NCI-H345 treated with DMSO at 0.1 percent for 48 hours (cell line): ENCODE measurements at regions not wholly inside any gene's neighbourhood (a gene's known extent, or its start where the extent isn't known, plus 50 kb on each side); places are given as distances from the start of the nearest gene placed in this dataset.

Experiments used
- DNase-seq: peaks from one replicate; lab custom pipeline; 2025; ENCODE audit not compliant: unreplicated experiment; lab: John Stamatoyannopoulos, UW

DNA sequence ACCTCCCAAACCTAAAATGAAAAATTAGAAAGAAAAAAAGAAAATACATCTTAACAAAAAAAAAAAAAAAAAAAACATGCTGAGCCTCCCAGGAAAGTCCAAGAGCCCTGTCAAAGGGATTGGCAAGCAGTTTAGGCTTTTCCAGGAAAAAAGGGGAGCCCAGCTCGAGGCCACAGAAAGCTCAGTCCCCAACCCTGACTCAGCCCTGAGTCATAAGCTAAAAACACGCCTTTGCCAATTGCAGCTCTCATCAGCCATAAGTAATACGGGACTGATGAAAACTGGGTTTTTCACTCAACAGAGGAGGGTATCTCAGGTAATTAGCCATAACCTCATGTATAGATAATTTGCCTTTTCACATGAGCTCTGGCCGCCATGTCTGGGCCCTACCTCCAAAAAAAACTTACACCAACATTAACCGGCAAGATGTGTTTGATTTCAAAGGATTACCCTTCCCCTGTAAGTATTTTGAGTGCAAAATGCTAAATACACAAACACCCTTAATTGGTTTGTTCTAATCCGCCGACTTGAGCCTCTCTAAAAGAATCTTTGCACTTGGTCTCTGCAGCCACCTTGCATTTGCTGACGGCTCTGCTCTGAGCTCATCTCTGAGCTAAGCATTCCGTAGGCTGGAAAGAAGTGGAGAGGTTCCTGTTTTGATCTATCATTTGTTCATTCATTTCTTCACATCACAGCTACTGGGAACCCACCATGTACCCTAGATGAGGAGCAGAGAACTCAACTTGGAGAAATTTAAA, 319.2 kb downstream of the BCL11B start:
- DNase-seq = no peak

DNA sequence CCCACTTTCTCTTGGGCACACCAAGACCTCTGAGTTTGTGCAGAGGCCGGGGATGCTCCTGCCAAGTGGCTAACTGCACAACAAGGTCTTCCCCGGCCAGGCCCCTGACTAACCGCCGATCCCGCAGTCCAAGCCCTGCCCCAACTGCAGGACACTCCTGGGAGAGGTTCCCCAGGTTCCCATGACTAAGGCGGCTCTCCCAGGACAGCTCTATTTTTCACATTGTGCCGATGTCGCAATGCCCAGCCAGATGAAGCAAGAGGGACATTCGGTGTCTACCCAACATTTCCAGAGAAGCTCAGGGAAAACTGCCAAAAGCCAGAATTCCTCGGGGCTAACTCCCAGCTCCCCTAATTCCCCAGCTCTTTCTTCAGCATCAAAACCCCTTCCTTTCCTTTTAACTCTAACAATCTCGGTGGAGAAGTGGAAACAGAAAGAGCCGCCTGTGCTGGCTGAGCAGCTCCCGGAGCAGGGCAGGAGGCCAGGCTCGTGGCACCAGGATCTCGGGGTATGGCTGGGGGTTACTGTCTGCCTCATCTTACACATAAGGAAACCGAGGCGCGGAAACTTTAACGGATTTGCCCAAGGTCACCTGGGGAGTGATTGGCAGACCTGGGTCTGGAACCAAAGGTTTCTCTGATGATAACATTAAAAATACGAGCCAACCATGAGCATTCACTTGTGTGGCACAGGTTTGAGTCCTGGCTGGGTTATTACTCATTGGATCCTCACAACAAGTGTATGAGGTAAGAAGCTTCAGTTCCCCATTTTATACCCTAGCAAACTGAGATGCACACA, 318.2 kb downstream of the BCL11B start:
- no peak for DNase-seq

DNA sequence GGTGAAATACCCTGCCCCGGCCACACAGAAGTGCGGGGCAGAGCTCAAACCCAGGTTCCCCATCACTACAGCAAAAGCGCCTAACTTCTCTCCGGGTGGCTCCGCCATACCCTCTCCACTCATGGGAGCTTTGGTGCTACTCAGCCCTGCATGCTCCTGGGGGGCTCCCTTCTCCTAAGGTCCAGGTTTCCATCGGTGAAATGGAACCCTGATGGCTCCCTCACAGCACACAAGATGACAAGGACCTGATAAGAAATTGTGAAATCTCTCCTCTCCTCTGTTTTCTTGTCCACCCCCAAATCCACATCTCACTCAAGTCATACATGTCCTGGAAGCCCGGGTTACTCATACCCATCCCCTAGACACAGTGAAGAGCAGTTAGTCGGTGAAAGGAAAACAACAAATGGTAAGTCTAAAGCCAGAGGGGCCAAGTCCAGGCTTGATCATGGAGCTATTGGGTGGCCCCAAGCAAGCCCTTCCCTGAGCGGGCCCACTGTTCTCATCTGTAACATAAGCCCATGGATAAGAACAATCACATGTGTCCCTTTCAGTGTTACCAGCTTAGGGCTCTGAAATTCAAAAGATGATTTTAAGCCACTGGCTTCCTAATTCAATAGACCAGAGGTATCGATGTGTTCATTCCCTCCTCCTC, 317.5 kb downstream of the BCL11B start:
- no peak for DNase-seq

DNA sequence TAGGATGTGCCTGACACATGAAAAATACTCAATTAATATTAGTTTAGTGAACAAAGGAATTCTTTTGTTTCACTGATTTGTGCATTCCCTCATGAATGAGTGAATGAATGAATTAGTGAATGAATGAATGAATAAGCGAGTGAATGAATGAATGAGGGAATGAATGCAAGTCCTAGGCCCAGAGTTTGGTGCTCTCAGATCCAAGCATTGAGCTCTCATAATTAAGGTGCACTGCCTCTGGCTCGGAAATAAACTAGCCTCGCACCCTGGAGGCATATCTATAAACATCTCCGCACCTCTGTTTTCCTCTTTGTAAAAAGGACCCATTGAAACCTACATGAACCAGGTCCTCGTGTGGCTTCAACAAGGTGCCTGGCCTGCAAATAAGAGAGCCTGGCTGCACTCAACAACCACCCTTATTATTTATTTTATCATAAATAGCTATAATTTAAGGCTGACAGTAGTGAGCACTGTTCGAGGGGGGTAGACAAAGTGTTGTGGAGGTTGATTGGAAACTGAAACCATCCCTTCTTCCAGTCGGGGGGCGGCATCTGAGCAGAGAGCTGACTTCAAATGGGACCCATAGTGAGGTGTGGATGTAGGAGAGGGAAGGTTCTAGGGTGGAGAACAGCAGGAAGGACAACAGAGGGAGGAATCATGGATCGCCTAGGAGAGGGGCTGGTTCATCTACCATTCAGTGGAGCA, 316.8 kb downstream of the BCL11B start:
- no peak for DNase-seq

DNA sequence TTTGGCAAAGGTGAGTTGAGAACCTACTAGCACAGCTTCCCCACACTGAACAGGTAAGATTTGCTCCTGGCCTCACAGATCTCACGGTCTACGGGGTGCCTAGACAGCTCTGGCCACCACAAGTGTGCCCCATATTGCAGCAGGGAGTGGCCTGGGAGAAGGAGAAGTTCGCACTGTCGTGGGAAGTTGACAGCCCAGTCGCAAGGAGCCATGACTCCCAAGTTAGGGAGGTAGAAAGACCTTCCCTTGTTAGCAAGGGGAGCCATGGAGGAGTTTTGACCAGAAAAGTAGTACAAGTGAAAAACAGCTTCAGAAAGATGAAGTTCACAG, 316.3 kb downstream of the BCL11B start:
- no peak for DNase-seq

DNA sequence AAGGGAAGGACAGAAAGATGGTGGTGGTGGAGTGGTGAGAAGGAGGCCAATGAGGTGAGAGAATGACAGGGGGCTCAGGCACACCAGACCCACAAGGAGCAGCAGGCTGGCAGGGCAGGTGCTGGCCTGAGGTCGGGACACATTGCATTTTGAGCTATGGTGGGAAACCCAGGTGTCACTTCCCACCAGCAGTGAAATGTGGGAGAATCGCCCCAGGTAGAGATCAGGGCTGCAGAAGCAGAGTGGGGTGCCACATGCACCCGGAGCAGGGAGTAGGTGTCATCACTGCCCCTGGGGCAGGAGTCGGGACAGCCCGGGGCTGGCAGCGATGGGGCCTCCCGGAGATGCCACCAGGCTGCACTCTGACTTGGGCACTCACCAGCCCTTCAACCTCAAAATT, 315.8 kb downstream of the BCL11B start:
- no peak for DNase-seq

DNA sequence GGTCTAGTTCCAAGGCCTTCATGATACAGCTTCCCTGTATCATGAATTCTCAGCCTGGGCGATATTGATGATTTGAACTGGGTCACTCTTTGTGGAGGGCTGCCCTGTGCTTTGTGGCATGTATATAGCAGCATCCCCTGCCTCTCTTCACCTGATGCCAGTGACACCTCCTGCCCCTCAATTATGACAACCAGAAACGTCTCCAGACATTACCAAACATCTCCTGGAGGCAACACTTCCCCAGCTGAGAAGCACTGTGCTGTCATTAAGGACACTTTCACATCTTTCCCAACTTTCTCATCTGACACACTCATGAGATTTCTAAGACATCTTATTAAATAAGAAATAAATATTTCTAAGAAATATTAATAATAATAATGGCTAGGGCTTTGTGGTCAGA, 315.3 kb downstream of the BCL11B start:
- DNase-seq = no peak

DNA sequence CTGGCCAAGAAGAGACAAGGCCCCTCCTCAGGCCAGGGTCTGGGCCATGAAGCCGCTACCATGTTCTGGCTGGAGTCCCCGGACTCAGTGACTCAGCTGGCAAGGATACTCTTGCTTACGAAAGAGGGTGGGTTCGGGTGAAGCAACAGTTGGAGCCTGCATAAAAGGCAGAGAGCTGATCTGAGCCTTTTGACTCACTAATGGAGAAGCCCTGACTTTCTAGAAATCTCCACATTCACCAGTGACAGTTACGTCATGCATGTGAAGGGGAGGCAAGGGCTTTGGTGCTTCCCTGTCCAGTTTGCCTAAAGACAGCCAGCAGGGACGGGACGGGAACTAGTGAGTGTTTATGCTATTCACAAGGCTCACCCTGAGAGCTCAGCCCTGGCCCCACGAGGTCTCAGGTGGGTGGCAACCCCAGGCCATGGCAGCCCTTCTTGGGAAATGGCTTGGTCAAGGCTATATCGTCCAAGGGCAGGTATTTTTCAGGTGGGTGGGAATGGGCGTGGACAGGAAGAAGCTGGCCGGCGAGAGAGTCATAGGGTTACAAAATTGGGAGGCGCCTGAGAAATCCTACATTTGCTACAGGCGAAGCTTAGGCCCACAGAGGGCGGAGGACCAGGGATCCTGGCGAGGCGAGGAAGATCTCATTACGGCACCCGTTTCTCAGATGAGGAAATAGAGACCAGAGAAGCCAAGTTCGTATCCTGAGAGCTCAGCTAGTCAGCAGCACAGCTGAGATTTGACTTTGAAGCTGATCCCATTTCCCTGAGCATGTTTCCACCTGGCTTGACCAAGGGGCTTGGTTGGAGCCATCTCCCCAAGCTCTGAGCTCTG, 314.6 kb downstream of the BCL11B start:
- DNase-seq = no peak

DNA sequence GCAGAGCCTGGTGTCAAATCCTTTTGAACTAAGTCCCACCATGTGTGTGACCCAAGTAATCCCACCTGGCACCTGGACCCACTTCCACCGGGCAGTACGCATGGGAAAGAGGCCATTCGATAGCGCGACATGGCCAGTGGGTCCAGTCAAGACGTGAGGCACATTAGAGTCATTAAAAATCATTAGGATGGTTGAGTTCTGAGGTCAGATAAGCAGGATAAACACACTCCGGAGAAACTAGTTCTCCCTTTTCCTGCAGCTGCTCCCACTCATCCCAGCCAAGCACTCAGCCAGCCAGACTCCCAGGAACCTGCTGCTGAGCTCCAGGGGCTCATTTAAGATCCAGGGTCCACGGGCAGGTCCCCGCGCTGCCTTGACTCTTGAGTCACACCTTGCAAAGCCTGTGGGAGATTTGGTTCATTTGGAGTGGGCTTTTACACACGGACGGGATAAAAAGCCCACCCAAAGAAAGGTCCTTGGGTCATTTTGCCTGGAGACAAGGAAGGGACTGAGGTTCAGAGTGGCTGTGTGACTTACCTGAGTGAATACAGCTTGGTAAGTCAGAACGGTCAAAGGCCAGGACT, 313.9 kb downstream of the BCL11B start:
- no peak for DNase-seq

DNA sequence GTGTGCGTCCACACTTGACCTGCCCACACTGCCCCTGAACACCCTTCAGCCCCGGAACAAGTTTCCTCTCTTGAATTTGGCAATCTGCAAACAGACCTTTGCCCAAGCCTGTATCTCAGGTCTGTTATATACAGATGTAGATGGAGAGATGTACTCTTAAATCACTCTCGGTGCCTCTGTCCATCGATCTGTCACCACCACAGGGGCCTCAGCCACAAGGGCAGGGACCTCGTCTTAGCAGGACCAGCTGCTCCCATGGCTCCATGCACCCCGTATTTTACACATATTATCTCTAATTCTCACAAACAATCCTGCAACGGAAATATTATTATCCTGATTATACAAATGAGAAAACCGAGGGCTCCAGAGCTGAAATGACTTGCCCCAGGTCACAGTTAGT, 313.4 kb downstream of the BCL11B start:
- no peak for DNase-seq

DNA sequence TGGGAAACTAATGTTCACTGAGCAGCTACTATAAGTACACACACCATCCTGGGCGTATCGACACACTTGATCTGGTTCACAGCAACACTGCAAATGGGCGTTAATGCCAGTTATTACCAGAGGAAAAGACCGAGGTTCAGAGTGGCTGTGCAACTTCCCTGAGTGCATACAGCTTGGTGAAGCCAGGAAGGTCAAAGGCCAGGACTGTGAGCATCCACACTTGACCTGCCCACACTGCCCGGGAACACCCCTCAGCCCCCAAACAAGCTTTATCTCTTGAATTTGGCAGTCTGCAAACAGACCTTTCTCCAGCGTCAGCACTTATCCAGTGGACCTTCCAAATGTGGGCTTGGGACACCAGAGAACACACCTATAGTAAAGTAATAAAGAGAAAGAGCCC, 312.6 kb downstream of the BCL11B start:
- no peak for DNase-seq

DNA sequence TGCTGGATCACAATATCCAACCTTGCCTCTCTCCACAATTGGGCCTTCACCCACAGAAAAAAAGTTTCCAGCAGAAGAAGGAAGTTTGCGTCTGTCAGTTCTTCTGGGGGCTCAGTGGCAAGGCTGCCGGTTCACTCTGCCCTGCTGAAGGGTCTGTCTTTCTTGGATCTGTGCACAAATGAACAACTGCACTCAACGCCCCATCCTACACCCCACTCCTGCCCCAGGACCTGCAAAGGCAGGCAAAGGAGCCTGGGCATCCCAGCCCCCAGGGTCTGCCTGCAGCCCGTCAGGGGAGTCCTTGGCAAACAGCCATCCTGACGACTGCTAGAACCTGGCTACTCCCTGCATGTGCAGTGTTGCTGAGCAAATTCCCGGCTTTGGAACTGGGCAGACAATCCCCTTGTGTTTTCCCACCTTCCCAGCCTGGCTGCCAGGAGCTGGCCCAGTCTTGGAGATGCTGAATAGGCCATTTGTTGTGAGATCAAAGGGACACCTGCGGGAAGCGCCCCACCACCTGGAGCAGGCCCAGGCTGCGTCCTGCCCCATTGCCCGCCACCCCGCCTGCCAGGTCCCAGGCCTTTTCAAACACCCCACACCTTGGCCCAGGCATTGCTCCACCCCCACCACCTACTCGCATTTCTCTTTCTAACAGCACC, 311.9 kb downstream of the BCL11B start:
- DNase-seq = no peak

DNA sequence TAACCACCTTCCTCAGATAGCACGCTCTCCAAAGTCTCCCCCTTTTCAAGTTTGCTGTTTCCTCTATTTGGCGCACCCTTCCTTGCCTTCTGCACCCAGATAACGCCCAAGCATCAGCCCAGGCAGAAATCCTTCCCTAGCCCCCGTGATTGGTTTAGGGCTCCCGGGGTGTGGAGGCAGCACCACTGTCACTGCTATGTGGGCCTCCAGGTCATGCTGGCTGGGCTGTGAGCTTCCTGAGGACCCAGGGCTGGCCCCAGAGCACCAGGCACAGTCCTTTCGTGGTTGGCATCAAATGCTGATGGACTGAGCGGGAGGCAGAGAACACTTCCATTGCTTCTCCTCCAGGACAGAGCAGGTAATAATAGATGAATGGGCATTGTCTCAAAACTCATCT, 311.4 kb downstream of the BCL11B start:
- no peak for DNase-seq

DNA sequence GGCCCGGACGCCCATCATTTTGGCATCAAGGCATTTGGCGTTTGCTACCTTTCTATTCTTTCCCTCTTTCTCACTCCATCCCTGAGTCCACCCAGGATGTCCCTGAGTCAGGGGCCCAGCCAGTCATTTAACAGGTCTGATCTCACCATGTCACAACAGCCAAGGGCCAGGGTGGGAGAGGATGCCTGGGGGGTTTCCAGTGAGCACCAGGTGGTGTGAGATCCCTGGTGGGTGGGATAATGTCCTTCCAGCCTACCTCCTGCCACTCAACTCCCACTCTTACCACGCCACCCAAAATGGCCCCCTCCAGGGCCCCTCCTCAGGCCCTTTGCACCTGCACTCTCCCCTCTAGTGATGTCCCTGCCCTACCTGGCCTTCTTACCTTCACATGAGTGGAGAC, 310.8 kb downstream of the BCL11B start:
- no peak for DNase-seq

DNA sequence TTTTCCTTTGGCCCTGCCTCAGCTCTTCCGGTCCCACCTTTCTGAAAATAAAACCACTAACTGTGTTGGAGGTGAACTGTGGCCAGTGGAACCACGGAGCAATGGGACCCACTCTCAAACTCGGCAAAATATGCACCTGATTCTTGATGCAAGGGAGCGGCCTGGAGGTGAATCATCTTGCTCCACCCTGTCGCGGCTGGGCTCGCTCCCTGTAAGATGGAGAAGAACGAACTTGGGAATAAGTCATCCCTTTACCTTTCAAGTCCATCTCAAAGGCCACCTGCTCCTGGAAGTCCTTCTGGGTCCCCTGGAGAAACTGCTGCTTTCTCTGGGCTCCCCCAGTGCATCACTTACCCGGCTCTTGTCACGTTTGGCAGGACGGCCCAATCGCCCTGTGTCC, 309.9 kb downstream of the BCL11B start:
- no peak for DNase-seq

DNA sequence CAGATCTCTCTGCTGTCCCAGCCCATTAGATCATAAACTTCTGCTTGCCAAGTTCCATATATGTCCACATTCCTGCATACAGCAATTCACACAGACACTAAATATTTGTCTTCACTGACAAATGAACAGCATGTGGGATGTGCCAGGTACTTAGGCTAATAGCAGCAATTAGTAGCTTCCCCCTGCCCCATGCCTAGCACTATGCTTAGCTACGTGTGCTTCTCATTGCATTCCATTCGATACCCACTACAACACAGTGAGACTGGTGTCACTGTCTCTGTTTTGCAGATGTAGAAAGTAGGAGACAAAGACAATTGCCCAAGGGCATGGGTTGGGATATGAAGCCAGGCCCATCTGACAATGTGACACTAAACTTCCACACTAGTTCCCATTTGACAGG, 308.4 kb downstream of the BCL11B start:
- DNase-seq = no peak

DNA sequence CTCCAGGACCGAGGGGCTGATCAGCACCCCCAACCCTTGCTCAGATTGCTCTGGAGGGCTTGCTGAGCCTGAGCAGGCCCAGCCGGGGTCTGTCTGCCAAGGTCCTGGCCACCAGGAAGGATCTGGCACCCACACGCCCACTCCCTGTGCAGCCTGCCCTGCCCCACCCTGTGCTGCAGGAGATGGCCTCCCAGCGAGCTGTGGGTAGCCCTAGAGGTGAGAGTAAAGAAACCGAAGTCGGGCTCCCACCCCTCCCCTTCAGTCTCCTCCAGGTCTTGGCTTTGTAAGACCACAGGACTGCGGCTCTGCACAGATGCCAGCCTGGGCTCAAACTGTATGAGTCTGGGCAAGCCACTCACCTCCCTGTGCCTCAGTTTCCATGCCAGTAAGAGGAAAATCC, 307.8 kb downstream of the BCL11B start:
- DNase-seq = no peak

DNA sequence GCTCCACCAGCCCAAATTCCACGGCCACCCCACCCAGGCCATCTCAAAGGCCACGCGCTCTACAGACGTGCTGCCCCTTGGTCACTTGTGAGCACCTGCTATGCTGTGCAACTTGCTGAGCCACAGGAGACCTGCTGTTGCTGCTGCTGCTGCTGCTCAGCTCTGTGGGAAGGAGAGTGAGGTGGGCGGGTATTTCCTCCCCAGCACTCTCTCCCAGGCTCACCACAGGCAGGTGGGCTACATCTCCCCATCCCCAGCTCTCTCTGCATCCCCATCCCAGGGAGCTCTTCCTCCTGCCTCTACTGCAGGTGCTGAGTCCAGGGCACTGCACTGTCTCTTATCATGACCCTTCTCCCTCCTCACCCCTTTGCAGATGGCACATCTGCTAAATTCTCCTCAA, 306.9 kb downstream of the BCL11B start:
- no peak for DNase-seq

DNA sequence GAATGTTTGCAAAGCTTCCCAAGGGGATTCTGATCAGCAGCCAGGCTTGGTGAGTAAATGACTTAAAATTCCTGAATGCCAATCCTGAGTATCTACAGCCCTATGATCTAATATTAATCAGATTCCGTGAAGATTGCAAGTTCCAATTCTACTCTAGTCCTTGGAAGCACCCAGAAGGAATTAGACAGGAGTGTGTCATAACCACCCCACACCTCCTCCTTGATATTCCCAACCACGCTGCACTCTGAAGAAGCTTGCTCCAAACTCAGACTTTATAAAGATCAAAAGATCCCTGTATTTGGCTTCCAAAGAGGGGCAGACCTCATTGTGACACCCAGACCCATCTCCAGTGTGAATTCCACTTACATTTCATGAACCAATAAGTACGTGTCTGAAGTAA, 306.0 kb downstream of the BCL11B start:
- no peak for DNase-seq
